ENCODE measurements at regions not wholly inside any gene's neighbourhood (a gene's known extent, or its start where the extent isn't known, plus 50 kb on each side); places are given as distances from the start of the nearest gene placed in this dataset.
"Not testable (repeated sequence)": the region's sequence is repeated elsewhere in the genome, so short reads cannot be mapped to it uniquely, and the experiment has no call there.

GRCh38 chr4:3954540-3955320 is 188.5 kb downstream of the ADRA2C start:
- TF ChIP-seq POLR2AphosphoS5 (IDR thresholded peaks at IDR 0.05): peak; percentile 29
- TF ChIP-seq MXI1 (conservative IDR thresholded peaks at IDR 0.05; ENCODE audit: poor library complexity, severe bottlenecking): peak; percentile 30
- H3F3A ChIP-seq (ENCODE audit: insufficient read depth, low read length, poor library complexity, severe bottlenecking); H3K36me3 ChIP-seq (ENCODE audit: insufficient read depth, low read length); H3K4me2 ChIP-seq (ENCODE audit: low read length); H4K20me1 ChIP-seq (ENCODE audit: insufficient read depth); H3K79me2 ChIP-seq (replicated peaks; ENCODE audit: insufficient read depth, low read length); H3K9me2 ChIP-seq (ENCODE audit: insufficient read depth, low read length); H2AFZ ChIP-seq (ENCODE audit: low read depth, low read length); H3K27ac ChIP-seq (ENCODE audit: low read length); H3K9me3 ChIP-seq (ENCODE audit: low read length); H3K27me3 ChIP-seq (ENCODE audit: insufficient read depth, low read depth, low read length): not testable (repeated sequence)
- peak overlapping the region; percentile 57 for H3K9ac ChIP-seq (ENCODE audit: low read length)
- peak overlapping the region; percentile 68 for H3K4me3 ChIP-seq (ENCODE audit: low read length)

GRCh38 chr4:3955321-3956164 is 189.4 kb downstream of the ADRA2C start:
- H3K4me3 ChIP-seq (ENCODE audit: low read length): peak overlapping the region; percentile 68
- not testable (repeated sequence) for H3K9me2 ChIP-seq (ENCODE audit: insufficient read depth, low read length); H3K4me2 ChIP-seq (ENCODE audit: low read length); H3K9me3 ChIP-seq (ENCODE audit: low read length); H3K79me2 ChIP-seq (replicated peaks; ENCODE audit: insufficient read depth, low read length); H3K36me3 ChIP-seq (ENCODE audit: insufficient read depth, low read length); H3K27me3 ChIP-seq (ENCODE audit: insufficient read depth, low read depth, low read length); H3F3A ChIP-seq (ENCODE audit: insufficient read depth, low read length, poor library complexity, severe bottlenecking); H4K20me1 ChIP-seq (ENCODE audit: insufficient read depth)
- TF ChIP-seq MXI1 (conservative IDR thresholded peaks at IDR 0.05; ENCODE audit: poor library complexity, severe bottlenecking) (peak; percentile 17), TAF1 (IDR thresholded peaks at IDR 0.05; ENCODE audit: low read depth) (peak; percentile 60)
- peak overlapping the region; percentile 24 for H3K27ac ChIP-seq (ENCODE audit: low read length)
- H2AFZ ChIP-seq (ENCODE audit: low read depth, low read length): peak overlapping the region; percentile 27
- peak overlapping the region; percentile 57 for H3K9ac ChIP-seq (ENCODE audit: low read length)

GRCh38 chr4:3956165-3956867 is 190.1 kb downstream of the ADRA2C start:
- not testable (repeated sequence) for H3K27ac ChIP-seq (ENCODE audit: low read length); H2AFZ ChIP-seq (ENCODE audit: low read depth, low read length); H3K9me2 ChIP-seq (ENCODE audit: insufficient read depth, low read length); H4K20me1 ChIP-seq (ENCODE audit: insufficient read depth); H3F3A ChIP-seq (ENCODE audit: insufficient read depth, low read length, poor library complexity, severe bottlenecking); H3K9me3 ChIP-seq (ENCODE audit: low read length); H3K4me2 ChIP-seq (ENCODE audit: low read length); H3K79me2 ChIP-seq (replicated peaks; ENCODE audit: insufficient read depth, low read length); H3K36me3 ChIP-seq (ENCODE audit: insufficient read depth, low read length); H3K27me3 ChIP-seq (ENCODE audit: insufficient read depth, low read depth, low read length)
- Histone ChIP-seq H3K4me3 (ENCODE audit: low read length) (peak overlapping the region; percentile 68), H3K9ac (ENCODE audit: low read length) (peak overlapping the region; percentile 57)

GRCh38 chr4:3961091-3961672 is 195.0 kb downstream of the ADRA2C start:
- not testable (repeated sequence) for H3K36me3 ChIP-seq (ENCODE audit: insufficient read depth, low read length); H3K9me3 ChIP-seq (ENCODE audit: low read length); H3K4me3 ChIP-seq (ENCODE audit: low read length); H2AFZ ChIP-seq (ENCODE audit: low read depth, low read length); H3K27me3 ChIP-seq (ENCODE audit: insufficient read depth, low read depth, low read length); H3F3A ChIP-seq (ENCODE audit: insufficient read depth, low read length, poor library complexity, severe bottlenecking); H3K27ac ChIP-seq (ENCODE audit: low read length); H3K9ac ChIP-seq (ENCODE audit: low read length); H3K4me2 ChIP-seq (ENCODE audit: low read length); H3K79me2 ChIP-seq (replicated peaks; ENCODE audit: insufficient read depth, low read length); H3K9me2 ChIP-seq (ENCODE audit: insufficient read depth, low read length); H4K20me1 ChIP-seq (ENCODE audit: insufficient read depth)

GRCh38 chr4:3964572-3965278 is 198.5 kb downstream of the ADRA2C start:
- H3K4me3 ChIP-seq (ENCODE audit: low read length); H3K9ac ChIP-seq (ENCODE audit: low read length); H2AFZ ChIP-seq (ENCODE audit: low read depth, low read length); H4K20me1 ChIP-seq (ENCODE audit: insufficient read depth); H3K9me2 ChIP-seq (ENCODE audit: insufficient read depth, low read length); H3K27ac ChIP-seq (ENCODE audit: low read length); H3K27me3 ChIP-seq (ENCODE audit: insufficient read depth, low read depth, low read length); H3F3A ChIP-seq (ENCODE audit: insufficient read depth, low read length, poor library complexity, severe bottlenecking); H3K36me3 ChIP-seq (ENCODE audit: insufficient read depth, low read length); H3K79me2 ChIP-seq (replicated peaks; ENCODE audit: insufficient read depth, low read length); H3K9me3 ChIP-seq (ENCODE audit: low read length); H3K4me2 ChIP-seq (ENCODE audit: low read length): not testable (repeated sequence)

GRCh38 chr4:3967204-3967603 is 201.0 kb downstream of the ADRA2C start:
- not testable (repeated sequence) for H3K9me2 ChIP-seq (ENCODE audit: insufficient read depth, low read length); H3K79me2 ChIP-seq (replicated peaks; ENCODE audit: insufficient read depth, low read length); H3K9ac ChIP-seq (ENCODE audit: low read length); H4K20me1 ChIP-seq (ENCODE audit: insufficient read depth); H2AFZ ChIP-seq (ENCODE audit: low read depth, low read length); H3K36me3 ChIP-seq (ENCODE audit: insufficient read depth, low read length); H3K4me3 ChIP-seq (ENCODE audit: low read length); H3K27ac ChIP-seq (ENCODE audit: low read length); H3K9me3 ChIP-seq (ENCODE audit: low read length); H3K4me2 ChIP-seq (ENCODE audit: low read length); H3K27me3 ChIP-seq (ENCODE audit: insufficient read depth, low read depth, low read length); H3F3A ChIP-seq (ENCODE audit: insufficient read depth, low read length, poor library complexity, severe bottlenecking)
